GM12872 (cell line): ENCODE measurements at regions not wholly inside any gene's neighbourhood (a gene's known extent, or its start where the extent isn't known, plus 50 kb on each side); places are given as distances from the start of the nearest gene placed in this dataset.

Experiments
- TF ChIP-seq, protein P1 (sequence below): IDR thresholded peaks from 3 replicates; pipeline ENCODE4 v1.5.1; 2011; ENCODE audit warnings: low read depth, mild to moderate bottlenecking, low read length, moderate library complexity; ENCODE audit not compliant: insufficient read depth

DNA sequence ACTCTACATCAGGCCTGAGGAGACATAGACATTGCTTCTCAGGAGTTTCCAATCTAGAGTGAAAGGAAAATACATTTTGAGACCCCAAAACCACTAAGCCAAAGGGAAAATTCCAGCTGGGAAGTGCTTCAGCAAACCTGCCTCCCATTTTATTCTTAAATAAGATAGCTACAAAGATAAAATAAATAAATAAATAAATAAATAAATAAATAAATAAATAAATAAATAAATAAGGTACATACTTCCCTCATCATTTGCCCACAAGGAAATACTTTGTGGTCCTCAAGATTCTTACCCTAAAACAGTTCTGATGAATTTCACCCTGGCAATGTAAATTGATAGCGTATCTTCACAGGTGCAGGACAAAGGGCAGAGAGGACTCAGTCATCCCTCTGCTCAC is 474.0 kb upstream of the ROBO1 start:
- TF ChIP-seq, protein P1, sequence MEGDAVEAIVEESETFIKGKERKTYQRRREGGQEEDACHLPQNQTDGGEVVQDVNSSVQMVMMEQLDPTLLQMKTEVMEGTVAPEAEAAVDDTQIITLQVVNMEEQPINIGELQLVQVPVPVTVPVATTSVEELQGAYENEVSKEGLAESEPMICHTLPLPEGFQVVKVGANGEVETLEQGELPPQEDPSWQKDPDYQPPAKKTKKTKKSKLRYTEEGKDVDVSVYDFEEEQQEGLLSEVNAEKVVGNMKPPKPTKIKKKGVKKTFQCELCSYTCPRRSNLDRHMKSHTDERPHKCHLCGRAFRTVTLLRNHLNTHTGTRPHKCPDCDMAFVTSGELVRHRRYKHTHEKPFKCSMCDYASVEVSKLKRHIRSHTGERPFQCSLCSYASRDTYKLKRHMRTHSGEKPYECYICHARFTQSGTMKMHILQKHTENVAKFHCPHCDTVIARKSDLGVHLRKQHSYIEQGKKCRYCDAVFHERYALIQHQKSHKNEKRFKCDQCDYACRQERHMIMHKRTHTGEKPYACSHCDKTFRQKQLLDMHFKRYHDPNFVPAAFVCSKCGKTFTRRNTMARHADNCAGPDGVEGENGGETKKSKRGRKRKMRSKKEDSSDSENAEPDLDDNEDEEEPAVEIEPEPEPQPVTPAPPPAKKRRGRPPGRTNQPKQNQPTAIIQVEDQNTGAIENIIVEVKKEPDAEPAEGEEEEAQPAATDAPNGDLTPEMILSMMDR: no peak

DNA sequence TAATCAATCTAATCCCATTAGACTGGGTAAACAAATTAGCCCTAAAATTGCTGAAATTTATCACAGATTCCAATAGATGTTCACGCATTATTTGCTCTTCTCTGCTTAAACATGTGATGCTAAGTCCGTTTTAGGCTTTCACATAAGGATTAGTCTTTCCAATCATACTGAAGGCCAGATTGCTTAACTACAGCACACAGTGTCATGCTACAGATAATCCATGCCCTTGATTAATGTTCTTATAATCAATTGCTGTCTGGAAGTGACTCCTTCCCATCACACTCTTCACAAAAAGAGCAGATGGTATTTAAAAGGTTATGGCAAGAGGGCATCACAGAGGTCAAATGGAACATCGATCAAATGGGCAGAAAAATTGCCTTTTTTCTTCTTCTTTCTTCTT is 471.5 kb upstream of the ROBO1 start:
- TF ChIP-seq, protein P1: no peak

- TF ChIP-seq, protein P1: no peak
These were observed 470.8 kb upstream of the ROBO1 start for GRCh38 chr3:80238606-80239005.

GRCh38 chr3:80238152-80238551 is 470.4 kb upstream of the ROBO1 start:
- TF ChIP-seq, protein P1: no peak

DNA sequence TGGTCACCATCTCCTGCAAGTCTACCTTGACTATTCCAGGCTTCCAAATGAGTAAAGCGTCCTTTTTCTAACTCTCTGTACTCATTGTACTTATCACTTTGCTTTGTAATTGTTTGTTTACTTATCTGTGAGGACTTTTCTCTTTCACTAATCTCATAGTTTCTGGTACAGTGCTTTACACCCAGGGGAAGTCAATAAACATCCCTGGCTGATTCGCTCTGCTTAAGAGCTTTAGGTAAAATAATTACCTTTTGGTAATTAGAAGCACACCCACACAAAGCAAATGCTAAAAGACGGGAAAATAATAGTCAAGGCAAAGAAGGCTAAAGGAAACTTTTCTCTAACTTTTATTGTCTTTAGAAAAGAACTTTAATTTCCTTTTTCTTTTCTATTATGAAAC is 466.9 kb upstream of the ROBO1 start:
- TF ChIP-seq, protein P1: no peak

DNA sequence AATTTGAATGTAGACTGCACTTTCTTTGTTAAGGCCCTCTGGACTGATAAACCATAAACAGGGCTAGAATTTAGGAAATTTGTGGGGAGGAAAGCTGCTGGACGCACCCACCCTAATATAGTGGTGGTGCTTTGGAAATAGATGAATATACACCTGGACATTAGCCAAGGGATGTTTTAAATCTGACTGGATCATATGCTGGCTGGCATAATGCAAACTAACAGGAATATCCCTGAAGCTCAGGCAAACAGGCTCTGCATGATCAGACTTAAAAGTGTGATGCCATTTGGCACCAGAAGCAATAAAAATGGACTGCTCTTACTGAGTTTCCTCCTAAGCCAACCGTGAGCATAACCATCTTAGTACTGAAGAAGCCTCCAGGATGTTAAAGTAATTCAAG is 465.8 kb upstream of the ROBO1 start:
- TF ChIP-seq, protein P1: no peak

DNA sequence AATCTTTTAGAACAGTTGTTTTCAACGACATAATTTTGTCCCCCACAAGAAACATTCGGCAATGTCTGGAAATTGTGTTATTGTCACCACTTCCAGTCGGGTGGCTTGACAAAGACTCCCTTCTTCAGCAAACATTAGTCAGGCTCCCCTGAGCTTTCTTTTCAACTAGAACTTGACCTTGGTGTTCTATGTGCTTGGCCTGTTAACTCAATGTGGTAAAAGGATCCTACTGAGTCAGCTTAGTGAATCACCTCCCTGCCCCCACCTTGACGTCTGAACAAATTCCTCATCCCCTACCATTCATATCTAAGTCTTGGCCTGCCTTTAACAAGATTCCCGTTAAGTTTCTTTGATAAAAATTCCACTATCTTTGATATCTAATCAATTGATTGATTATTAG is 465.0 kb upstream of the ROBO1 start:
- TF ChIP-seq, protein P1: no peak

GRCh38 chr3:80230962-80231361 is 463.2 kb upstream of the ROBO1 start:
- TF ChIP-seq, protein P1: no peak
